ENCODE measurements at regions not wholly inside any gene's neighbourhood (a gene's known extent, or its start where the extent isn't known, plus 50 kb on each side); places are given as distances from the start of the nearest gene placed in this dataset.

DNA sequence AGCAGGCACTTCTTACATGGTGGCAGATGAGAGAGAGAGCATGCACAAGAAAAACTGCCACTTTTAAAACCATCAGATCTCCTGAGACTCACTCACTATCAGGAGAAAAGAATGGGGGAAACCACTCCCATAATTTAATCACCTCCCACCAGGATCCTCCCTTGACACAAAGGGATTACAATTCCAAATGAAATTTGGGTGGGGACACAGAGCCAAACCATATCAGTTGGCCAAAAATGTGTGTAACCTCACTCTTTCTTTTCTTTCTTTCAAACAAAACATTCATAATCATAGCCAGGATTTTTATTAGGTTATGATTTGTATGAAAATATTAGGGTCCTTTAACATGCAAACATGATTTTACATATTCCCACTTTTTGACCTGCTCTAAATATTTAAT, 222.1 kb downstream of the PCDH18 start:
- TF ChIP-seq BHLHE40 (IDR thresholded peaks at IDR 0.05; ENCODE audit: low read depth, low read length) (no peak), POLR2A (IDR thresholded peaks at IDR 0.05; ENCODE audit: low read length) (no peak), CEBPB (IDR thresholded peaks at IDR 0.05) (no peak)
- TF ChIP-seq, protein P1, sequence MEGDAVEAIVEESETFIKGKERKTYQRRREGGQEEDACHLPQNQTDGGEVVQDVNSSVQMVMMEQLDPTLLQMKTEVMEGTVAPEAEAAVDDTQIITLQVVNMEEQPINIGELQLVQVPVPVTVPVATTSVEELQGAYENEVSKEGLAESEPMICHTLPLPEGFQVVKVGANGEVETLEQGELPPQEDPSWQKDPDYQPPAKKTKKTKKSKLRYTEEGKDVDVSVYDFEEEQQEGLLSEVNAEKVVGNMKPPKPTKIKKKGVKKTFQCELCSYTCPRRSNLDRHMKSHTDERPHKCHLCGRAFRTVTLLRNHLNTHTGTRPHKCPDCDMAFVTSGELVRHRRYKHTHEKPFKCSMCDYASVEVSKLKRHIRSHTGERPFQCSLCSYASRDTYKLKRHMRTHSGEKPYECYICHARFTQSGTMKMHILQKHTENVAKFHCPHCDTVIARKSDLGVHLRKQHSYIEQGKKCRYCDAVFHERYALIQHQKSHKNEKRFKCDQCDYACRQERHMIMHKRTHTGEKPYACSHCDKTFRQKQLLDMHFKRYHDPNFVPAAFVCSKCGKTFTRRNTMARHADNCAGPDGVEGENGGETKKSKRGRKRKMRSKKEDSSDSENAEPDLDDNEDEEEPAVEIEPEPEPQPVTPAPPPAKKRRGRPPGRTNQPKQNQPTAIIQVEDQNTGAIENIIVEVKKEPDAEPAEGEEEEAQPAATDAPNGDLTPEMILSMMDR (IDR thresholded peaks at IDR 0.05) = no peak

Data from A549 (cell line).